ENCODE measurements at regions not wholly inside any gene's neighbourhood (a gene's known extent, or its start where the extent isn't known, plus 50 kb on each side); places are given as distances from the start of the nearest gene placed in this dataset.

DNA sequence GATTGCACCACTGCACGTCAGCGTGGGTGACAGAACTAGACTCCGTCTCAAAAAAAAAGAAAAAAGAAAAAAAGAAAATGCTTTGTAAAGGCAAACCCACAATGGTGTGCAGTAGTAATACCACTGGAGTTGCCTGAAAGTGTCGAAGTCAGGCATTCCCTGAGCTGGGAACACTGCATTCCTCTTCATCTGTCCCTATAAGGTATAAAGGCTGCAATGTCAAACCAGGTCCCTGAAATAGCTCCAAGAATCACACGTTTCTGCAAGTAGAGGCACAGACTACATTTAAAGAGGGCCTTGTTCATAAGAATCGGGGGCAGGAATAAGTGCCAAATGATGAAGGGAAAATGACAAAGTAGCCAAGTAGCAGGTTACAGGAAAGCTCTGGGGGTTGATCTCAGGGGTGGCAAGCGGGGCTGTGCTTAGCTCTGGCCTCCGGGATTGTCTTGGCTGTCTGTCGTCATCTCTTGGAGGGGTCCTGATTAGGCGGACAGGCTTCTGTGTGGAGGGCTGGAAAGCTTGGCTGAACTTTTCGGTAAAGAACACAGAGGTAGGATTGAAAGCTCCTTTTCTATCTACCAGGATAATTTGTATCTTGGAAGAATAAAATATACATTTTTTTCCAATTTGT, 109.1 kb downstream of the PFKFB3 start:
- Histone ChIP-seq H3K9me3 (peaks cover 0 to 3% (median 0%) of the 10 kb centered on the region in 4 donors), H3K4me3 (no peak overlapping the region), H3K27ac (no peak overlapping the region), H3K4me1 (no peaks in the 10 kb centered on the region), H3K36me3 (no peaks in the 10 kb centered on the region), H3K27me3 (no peaks in the 10 kb centered on the region)
- no peak for TF ChIP-seq POLR2AphosphoS5 (IDR thresholded peaks at IDR 0.05)
- no peak for TF ChIP-seq POLR2A (IDR thresholded peaks at IDR 0.05)
- TF ChIP-seq EP300 (IDR thresholded peaks at IDR 0.05) = no peak
- TF ChIP-seq, protein P1, sequence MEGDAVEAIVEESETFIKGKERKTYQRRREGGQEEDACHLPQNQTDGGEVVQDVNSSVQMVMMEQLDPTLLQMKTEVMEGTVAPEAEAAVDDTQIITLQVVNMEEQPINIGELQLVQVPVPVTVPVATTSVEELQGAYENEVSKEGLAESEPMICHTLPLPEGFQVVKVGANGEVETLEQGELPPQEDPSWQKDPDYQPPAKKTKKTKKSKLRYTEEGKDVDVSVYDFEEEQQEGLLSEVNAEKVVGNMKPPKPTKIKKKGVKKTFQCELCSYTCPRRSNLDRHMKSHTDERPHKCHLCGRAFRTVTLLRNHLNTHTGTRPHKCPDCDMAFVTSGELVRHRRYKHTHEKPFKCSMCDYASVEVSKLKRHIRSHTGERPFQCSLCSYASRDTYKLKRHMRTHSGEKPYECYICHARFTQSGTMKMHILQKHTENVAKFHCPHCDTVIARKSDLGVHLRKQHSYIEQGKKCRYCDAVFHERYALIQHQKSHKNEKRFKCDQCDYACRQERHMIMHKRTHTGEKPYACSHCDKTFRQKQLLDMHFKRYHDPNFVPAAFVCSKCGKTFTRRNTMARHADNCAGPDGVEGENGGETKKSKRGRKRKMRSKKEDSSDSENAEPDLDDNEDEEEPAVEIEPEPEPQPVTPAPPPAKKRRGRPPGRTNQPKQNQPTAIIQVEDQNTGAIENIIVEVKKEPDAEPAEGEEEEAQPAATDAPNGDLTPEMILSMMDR (IDR thresholded peaks at IDR 0.05) = no peak
- DNase-seq = no peak
- no peak for ATAC-seq (ENCODE audit: low FRiP score in 2 of 2)
- 78 to 87% methylated on average over 11 of the region's 11 CpGs for WGBS, 2 donors

DNA sequence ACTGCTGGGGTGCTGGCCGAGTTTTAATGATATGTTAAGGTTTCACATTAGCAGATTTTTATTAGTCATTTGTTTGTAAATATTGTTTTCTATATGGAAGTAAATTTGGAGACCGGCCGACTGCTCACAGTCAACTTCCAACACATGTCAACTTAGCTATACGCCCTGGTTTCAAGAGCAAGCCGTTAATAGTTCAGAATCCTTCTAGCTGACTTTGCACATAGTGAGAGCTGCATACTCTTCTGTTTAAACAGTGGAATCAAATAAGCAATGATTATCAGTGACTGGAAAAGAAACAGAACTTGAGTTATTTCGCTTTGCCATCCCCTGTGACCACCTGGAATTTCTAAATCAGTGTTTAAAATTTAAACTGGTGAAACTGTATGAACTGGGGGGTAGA, 109.9 kb downstream of the PFKFB3 start:
- Histone ChIP-seq H3K36me3 (no peaks in the 10 kb centered on the region), H3K4me1 (no peaks in the 10 kb centered on the region), H3K9me3 (no peaks in the 10 kb centered on the region), H3K4me3 (no peak overlapping the region), H3K27ac (no peak overlapping the region), H3K27me3 (no peaks in the 10 kb centered on the region)
- WGBS, 2 donors = 69 to 71% methylated on average over 6 of the region's 6 CpGs
- TF ChIP-seq POLR2A (IDR thresholded peaks at IDR 0.05) (no peak), EP300 (IDR thresholded peaks at IDR 0.05) (no peak), POLR2AphosphoS5 (IDR thresholded peaks at IDR 0.05) (no peak)
- TF ChIP-seq, protein P1 (IDR thresholded peaks at IDR 0.05) = no peak
- ATAC-seq (ENCODE audit: low FRiP score in 2 of 2) (no peak), DNase-seq (no peak)

DNA sequence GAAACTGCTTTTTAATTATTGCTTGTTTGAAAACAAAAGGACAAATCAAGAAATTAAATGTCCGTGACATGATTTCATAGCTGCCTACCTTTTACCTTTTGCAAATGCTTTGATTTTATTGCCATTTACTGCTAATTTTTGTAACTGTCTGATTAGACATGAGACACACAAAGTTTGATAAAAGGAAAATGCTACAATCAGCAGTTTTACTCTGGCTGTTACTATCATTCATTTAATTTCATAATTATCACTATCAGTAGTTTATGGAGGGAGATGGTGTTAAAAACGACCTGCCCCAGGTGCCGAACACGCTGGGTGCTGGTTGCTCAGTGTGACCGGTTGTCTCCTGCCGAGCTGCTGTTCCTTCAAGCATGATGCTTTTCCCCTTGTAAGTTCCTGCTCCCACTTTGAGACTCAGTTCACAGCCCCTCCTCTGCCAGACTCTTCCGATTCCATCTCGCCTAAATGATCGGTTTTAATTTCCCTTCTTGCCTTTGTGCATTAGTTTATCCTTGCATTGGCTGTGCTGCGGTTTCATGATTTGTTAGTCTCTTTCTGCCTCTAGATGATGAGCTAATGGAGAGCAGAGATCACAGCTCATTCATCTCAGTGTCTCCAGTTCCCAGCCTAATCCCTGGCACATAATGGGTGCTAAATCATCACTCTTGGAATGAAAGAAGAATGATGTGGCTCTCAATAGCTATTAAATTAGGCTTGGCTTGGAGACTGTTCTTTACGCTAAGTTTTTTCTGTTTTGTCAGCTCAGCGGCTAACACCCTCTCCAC, 110.6 kb downstream of the PFKFB3 start:
- no peak for ATAC-seq (ENCODE audit: low FRiP score in 2 of 2)
- no peaks in the 10 kb centered on the region for H3K36me3 ChIP-seq
- no peaks in the 10 kb centered on the region for H3K9me3 ChIP-seq
- DNase-seq = no peak
- WGBS, 2 donors = 76 to 89% methylated on average over 12 of the region's 12 CpGs
- no peaks in the 10 kb centered on the region for H3K4me1 ChIP-seq
- no peaks in the 10 kb centered on the region for H3K27me3 ChIP-seq
- TF ChIP-seq POLR2A (IDR thresholded peaks at IDR 0.05) = no peak
- TF ChIP-seq EP300 (IDR thresholded peaks at IDR 0.05) = no peak
- no peak for TF ChIP-seq POLR2AphosphoS5 (IDR thresholded peaks at IDR 0.05)
- TF ChIP-seq, protein P1 (IDR thresholded peaks at IDR 0.05) = no peak
- peak overlapping the region in 1 of 4 donors; percentile 73 for H3K27ac ChIP-seq
- no peak overlapping the region for H3K4me3 ChIP-seq

DNA sequence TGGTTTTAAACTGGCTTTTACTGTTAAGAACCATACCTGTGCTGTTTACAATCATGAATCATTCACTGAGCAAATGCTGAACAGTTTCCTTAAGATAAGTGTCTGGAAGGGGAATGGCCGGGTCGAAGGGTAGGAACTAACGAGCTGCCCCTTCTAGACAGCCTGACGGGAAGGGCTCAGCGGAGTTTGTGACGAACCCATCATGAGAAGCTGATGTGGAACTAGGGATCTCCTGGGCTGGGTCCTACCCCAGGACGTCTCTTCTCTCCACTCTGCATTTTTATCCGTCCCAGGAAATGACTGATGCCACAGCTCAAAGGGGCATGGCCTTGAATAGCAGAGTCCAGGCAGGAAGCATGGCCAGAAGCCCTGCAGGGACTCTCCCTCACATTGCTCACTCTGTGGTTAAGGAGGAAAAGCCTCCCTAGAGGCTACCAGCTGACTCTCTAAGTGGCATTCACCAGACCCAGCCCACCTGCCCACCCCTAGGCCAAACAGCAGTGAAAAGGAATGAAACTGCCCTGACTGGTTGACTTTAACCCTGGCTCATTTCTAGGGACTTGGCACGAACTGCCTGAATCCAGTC, 112.0 kb downstream of the PFKFB3 start:
- DNase-seq (peak in 1 of 2 donors; percentile 52), ATAC-seq (ENCODE audit: low FRiP score in 2 of 2) (peak in 1 of 2 donors; percentile 73)
- Histone ChIP-seq H3K4me1 (no peaks in the 10 kb centered on the region), H3K36me3 (no peaks in the 10 kb centered on the region), H3K9me3 (no peaks in the 10 kb centered on the region), H3K27me3 (no peaks in the 10 kb centered on the region), H3K27ac (peak overlapping the region in 2 of 4 donors; percentile 60 to 73), H3K4me3 (peak overlapping the region in 1 of 4 donors; percentile 6)
- TF ChIP-seq EP300 (IDR thresholded peaks at IDR 0.05) (no peak), POLR2AphosphoS5 (IDR thresholded peaks at IDR 0.05) (no peak), POLR2A (IDR thresholded peaks at IDR 0.05) (peak in 1 of 4 donors; percentile 14)
- TF ChIP-seq, protein P1 (IDR thresholded peaks at IDR 0.05) = no peak
- WGBS, 2 donors = 47 to 59% methylated on average over 9 of the region's 9 CpGs
